K562 (cell line): ENCODE measurements at regions not wholly inside any gene's neighbourhood (a gene's known extent, or its start where the extent isn't known, plus 50 kb on each side); places are given as distances from the start of the nearest gene placed in this dataset.

Source experiments
- ATAC-seq: fragments of 200-7000 bp; cut with Tn5 transposase; 3 replicates; pipeline ENCODE4 v1.9.1; 2020; ENCODE audit warnings: moderate library complexity
- BruUV-seq: library from RNA; stranded (reverse); fragments of 400-500 nt; replicated peaks from 2 replicates; lab custom pipeline; 2021; lab: Mats Ljungman, UMichigan
- CTCF ChIA-PET: fragments of 300-600 bp; formaldehyde crosslinking; extraction: SDS; loops from one replicate; lab custom pipeline; 2021; ENCODE audit warnings: low intra/inter-chr PET ratio; lab: Yijun Ruan, JAX
- POLR2A ChIA-PET: fragments of 300-600, 350-650 bp; sonication (Branson Sonifier 250); formaldehyde crosslinking; extraction: SDS; loops from one replicate; lab custom pipeline; 2021; ENCODE audit warnings: antibody characterized with exemption, inconsistent platforms; lab: Yijun Ruan, JAX
- DNase-seq, 4 experiments: peaks; one replicate each; pipeline versions ENCODE4 v3.0.0 to v3.0.0-alpha.2; 2011 to 2018; ENCODE audit warnings: low spot score in 3 of 4, mixed read lengths in 3 of 4; ENCODE audit errors: extremely low read depth in 1 of 4
- FAIRE-seq: peaks from 2 replicates; lab custom pipeline; 2011; peaks lifted over from hg19 to GRCh38; lab: Jason Lieb, UNC
- H2AFZ ChIP-seq: 2 replicates; pipeline ENCODE4 v1.6.0; 2011; ENCODE audit warnings: low read depth, low read length, control low read depth, inconsistent platforms
- H3K27ac ChIP-seq: fragments of 200-600 bp; 3 replicates; pipeline ENCODE4 v1.8.0; 2011; ENCODE audit warnings: low read depth, mild to moderate bottlenecking, control low read depth, inconsistent platforms, low read length, moderate library complexity, mixed read lengths; ENCODE audit errors: extremely low read depth
- H3K27me3 ChIP-seq, 2 experiments: fragments of 300-600 bp in 1 of 2; 2 replicates in 1 of 2; 3 replicates in 1 of 2; pipeline versions ENCODE4 v1.6.0 to v1.8.0; 2011; ENCODE audit warnings: inconsistent platforms in 2 of 2, low read length in 2 of 2, mild to moderate bottlenecking in 1 of 2, mixed read lengths in 1 of 2, moderate library complexity in 1 of 2; ENCODE audit not compliant: control insufficient read depth in 2 of 2, insufficient read depth in 2 of 2
- H3K36me3 ChIP-seq: fragments of 300-600 bp; 3 replicates; pipeline ENCODE4 v1.8.0; 2011; ENCODE audit warnings: mild to moderate bottlenecking, low read length, inconsistent platforms; ENCODE audit not compliant: control insufficient read depth, insufficient read depth
- H3K4me1 ChIP-seq, 2 experiments: fragments of 200-600 bp in 1 of 2; replicated peaks in 1 of 2; 2 replicates in 1 of 2; 3 replicates in 1 of 2; pipeline versions ENCODE4 v1.5.1 to v1.8.0; 2011; ENCODE audit warnings: inconsistent platforms in 2 of 2, low read length in 2 of 2, mild to moderate bottlenecking in 1 of 2, mixed read lengths in 1 of 2, moderate library complexity in 1 of 2; ENCODE audit not compliant: control insufficient read depth in 2 of 2, insufficient read depth in 2 of 2
- H3K4me2 ChIP-seq: 2 replicates; pipeline ENCODE4 v1.6.1; 2011; ENCODE audit warnings: low read length, control low read depth, inconsistent platforms, mixed read lengths; ENCODE audit not compliant: insufficient read depth
- H3K4me3 ChIP-seq: fragments of 200-600 bp; sonication (generic), shearing (Covaris generic); 2 replicates; pipeline ENCODE4 v1.5.1; 2016; ENCODE audit warnings: control low read depth, inconsistent platforms
- H3K79me2 ChIP-seq: fragments of 200-600 bp; 3 replicates; pipeline ENCODE4 v1.8.0; 2011; ENCODE audit warnings: low read length, inconsistent platforms; ENCODE audit not compliant: control insufficient read depth, insufficient read depth
- H3K9ac ChIP-seq, 2 experiments: 2 replicates each; pipeline versions ENCODE4 v1.6.0 to v1.6.1; 2011; ENCODE audit warnings: low read depth in 2 of 2, low read length in 2 of 2, control low read depth in 1 of 2, inconsistent platforms in 1 of 2, mild to moderate bottlenecking in 1 of 2, mixed read lengths in 1 of 2; ENCODE audit not compliant: insufficient read depth in 1 of 2
- H3K9me1 ChIP-seq: one replicate; pipeline ENCODE4 v1.6.0; 2011; ENCODE audit warnings: inconsistent platforms, mild to moderate bottlenecking, low read length, moderate library complexity; ENCODE audit not compliant: control insufficient read depth, insufficient read depth
- H3K9me3 ChIP-seq: replicated peaks from 2 replicates; pipeline ENCODE4 v1.5.1; 2011; ENCODE audit warnings: low read depth, low read length, inconsistent platforms; ENCODE audit not compliant: control insufficient read depth, insufficient read depth
- H4K20me1 ChIP-seq: replicated peaks from 2 replicates; pipeline ENCODE4 v1.6.1; 2011; ENCODE audit warnings: low read length, inconsistent platforms, mixed read lengths; ENCODE audit not compliant: control insufficient read depth, insufficient read depth
- CHD4 ChIP-seq: fragments of 200-600 bp; sonication (generic); IDR thresholded peaks from 3 replicates; pipeline ENCODE4 v1.6.1; 2012; ENCODE audit warnings: low read depth, mild to moderate bottlenecking, mixed read lengths, low read length, inconsistent platforms; ENCODE audit not compliant: insufficient read depth, insufficient replicate concordance, poor library complexity, severe bottlenecking
- NEUROD1 ChIP-seq: fragments of 150-350 bp; IDR thresholded peaks from 2 replicates; pipeline ENCODE4 v1.6.1; 2014; ENCODE audit warnings: borderline replicate concordance, low read length, low read depth; ENCODE audit not compliant: partially characterized antibody
- NFIC ChIP-seq: fragments of 450-650 bp; IDR thresholded peaks from 2 replicates; pipeline ENCODE4 v1.6.1; 2017; ENCODE audit warnings: mild to moderate bottlenecking, inconsistent platforms
- PTRF ChIP-seq: fragments of 450-650 bp; IDR thresholded peaks from 2 replicates; pipeline ENCODE4 v1.6.1; 2016; ENCODE audit warnings: mild to moderate bottlenecking, missing genetic modification characterization, missing compliant biosample characterization
- RAD21 ChIP-seq, 2 experiments: fragments of 250-450 bp in 1 of 2; fragments of 450-650 bp in 1 of 2; sonication (Bioruptor Pico) in 1 of 2; formaldehyde crosslinking in 1 of 2; IDR thresholded peaks in 1 of 2; conservative IDR thresholded peaks in 1 of 2; 2 replicates each; pipeline versions ENCODE4 v1.4.0 to v1.8.0; 2020 to 2022; ENCODE audit warnings: mild to moderate bottlenecking in 2 of 2, moderate library complexity in 1 of 2
- SMC3 ChIP-seq: conservative IDR thresholded peaks from 2 replicates; pipeline ENCODE4 v1.6.1; 2011; ENCODE audit warnings: low read depth, low read length, improper control_type of control experiment; ENCODE audit not compliant: insufficient read depth
- ZNF696 ChIP-seq: fragments of 250-450 bp; sonication (Bioruptor Pico); conservative IDR thresholded peaks from 2 replicates; pipeline ENCODE4 v1.4.0; 2020; ENCODE audit warnings: mild to moderate bottlenecking, moderate library complexity
- WGBS: fragments of 100-300 bp; shearing (Covaris generic); methylation state at CpG from one replicate; pipeline ENCODE4 v1.1.6; 2016; ENCODE audit warnings: low coverage, mixed read lengths; ENCODE audit not compliant: insufficient coverage; ENCODE audit errors: missing lambda C conversion rate; 5-methylcytosine and 5-hydroxymethylcytosine counted together
- in situ Hi-C: fragments of 300-500 bp; cut with MboI; formaldehyde crosslinking; loops from 4 replicates; pipeline ENCODE4 v1.15.0; 2018; ENCODE audit warnings: inconsistent platforms, mixed read lengths
- intact Hi-C: fragments of 100-400 bp; cut with micrococcal nuclease; formaldehyde crosslinking; loops from 2 replicates; pipeline ENCODE4 v1.14.2; 2022
- TF ChIP-seq, protein P1 (sequence below), 3 experiments: IDR thresholded peaks in 2 of 3; conservative IDR thresholded peaks in 1 of 3; 2 replicates each; pipeline ENCODE4 v1.5.1; 2011 to 2012; ENCODE audit warnings: low read length in 3 of 3, mild to moderate bottlenecking in 3 of 3, control low read depth in 2 of 3, improper control_type of control experiment in 1 of 3, inconsistent platforms in 1 of 3, low read depth in 1 of 3, mixed read lengths in 1 of 3, moderate library complexity in 1 of 3; ENCODE audit not compliant: insufficient read depth in 2 of 3

DNA sequence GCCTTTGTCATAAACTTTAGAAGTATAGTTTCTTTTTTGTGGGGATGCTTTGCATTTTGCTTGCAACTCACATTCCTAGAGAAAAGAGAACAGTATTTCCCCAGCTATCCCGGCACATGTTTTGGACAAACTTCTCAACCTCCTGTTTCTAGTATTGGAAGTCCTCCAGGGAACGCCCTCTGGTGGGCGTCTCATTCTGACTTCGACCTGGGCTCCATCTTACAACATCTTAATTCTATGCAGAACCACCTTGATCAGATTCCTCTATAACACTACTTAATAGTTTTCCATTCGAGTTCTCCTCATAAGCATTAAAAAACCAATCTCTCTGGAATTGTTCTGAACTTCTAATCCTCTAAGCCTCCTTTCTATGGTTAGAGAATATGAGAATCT lies 139.5 kb upstream of the FZD8 start:
- Histone ChIP-seq H4K20me1 (no peaks in the 10 kb centered on the region), H3K4me2 (no peak overlapping the region), H3K4me3 (no peak overlapping the region), H3K79me2 (no peaks in the 10 kb centered on the region), H3K36me3 (no peaks in the 10 kb centered on the region), H3K9me1 (no peaks in the 10 kb centered on the region), H3K27ac (no peak overlapping the region), H3K9me3 (no peaks in the 10 kb centered on the region), H3K4me1 (no peaks in the 10 kb centered on the region), H3K27me3 (no peaks in the 10 kb centered on the region), H2AFZ (no peak overlapping the region), H3K9ac (no peak overlapping the region)
- ATAC-seq, result peak; percentile 51; the same call in 2 of the 3 replicates
- no TSS peak for BruUV-seq
- WGBS, result 0% methylated on average over 5 of the region's 5 CpGs
- in situ Hi-C loops (loop anchor here (25.0 kb wide), 1 partner anchor 544 kb away; no protein-coding TSS in a partner anchor), intact Hi-C loops (no loop called here)
- ChIA-PET POLR2A (interaction anchor here (0.6 to 0.7 kb wide), 2 partner anchors 11 to 559 kb away, joined by 3 read pairs; no protein-coding TSS in a partner anchor), CTCF (no interaction called here)
- no peak for FAIRE-seq
- peak; percentile 22 to 47 (median 28) for DNase-seq
- TF ChIP-seq NFIC (peak; percentile 37; the same call in 1 of the 2 replicates), PTRF (tag) (no peak), CHD4 (no peak), SMC3 (0 out of 2 replicates have a peak, but pooled peaks have one; percentile 44), NEUROD1 (no peak), RAD21 (CRISPR knock-in tag; conservative IDR thresholded peaks at IDR 0.05 in 1 of 2, IDR thresholded peaks at IDR 0.05 in 1 of 2) (peak in 1 of 2 experiments; percentile 41; a peak in 1 of 4 replicates), ZNF696 (CRISPR knock-in tag) (no peak)
- TF ChIP-seq, protein P1, sequence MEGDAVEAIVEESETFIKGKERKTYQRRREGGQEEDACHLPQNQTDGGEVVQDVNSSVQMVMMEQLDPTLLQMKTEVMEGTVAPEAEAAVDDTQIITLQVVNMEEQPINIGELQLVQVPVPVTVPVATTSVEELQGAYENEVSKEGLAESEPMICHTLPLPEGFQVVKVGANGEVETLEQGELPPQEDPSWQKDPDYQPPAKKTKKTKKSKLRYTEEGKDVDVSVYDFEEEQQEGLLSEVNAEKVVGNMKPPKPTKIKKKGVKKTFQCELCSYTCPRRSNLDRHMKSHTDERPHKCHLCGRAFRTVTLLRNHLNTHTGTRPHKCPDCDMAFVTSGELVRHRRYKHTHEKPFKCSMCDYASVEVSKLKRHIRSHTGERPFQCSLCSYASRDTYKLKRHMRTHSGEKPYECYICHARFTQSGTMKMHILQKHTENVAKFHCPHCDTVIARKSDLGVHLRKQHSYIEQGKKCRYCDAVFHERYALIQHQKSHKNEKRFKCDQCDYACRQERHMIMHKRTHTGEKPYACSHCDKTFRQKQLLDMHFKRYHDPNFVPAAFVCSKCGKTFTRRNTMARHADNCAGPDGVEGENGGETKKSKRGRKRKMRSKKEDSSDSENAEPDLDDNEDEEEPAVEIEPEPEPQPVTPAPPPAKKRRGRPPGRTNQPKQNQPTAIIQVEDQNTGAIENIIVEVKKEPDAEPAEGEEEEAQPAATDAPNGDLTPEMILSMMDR (IDR thresholded peaks at IDR 0.05 in 2 of 3, conservative IDR thresholded peaks at IDR 0.05 in 1 of 3; ENCODE audit: insufficient read depth in 2 of 3, low read depth in 1 of 3, low read length in 3 of 3), result peak; percentile 20 to 45 (median 33); a peak in 4 of 6 replicates
